Keratinocyte (primary cell): ENCODE measurements at regions not wholly inside any gene's neighbourhood (a gene's known extent, or its start where the extent isn't known, plus 50 kb on each side); places are given as distances from the start of the nearest gene placed in this dataset.

Source experiments
- CTCF ChIP-seq, 3 experiments: IDR thresholded peaks in 1 of 3; conservative IDR thresholded peaks in 1 of 3; optimal IDR thresholded peaks in 1 of 3; 2 replicates in 2 of 3; 3 replicates in 1 of 3; pipeline versions ENCODE3 to v1.5.1; 2011; ENCODE audit warnings: low read length in 3 of 3, mild to moderate bottlenecking in 3 of 3, moderate library complexity in 2 of 3, control low read depth in 1 of 3, inconsistent platforms in 1 of 3; ENCODE audit not compliant: insufficient read depth in 2 of 3; ENCODE audit errors: extremely low read depth in 1 of 3
- EZH2 ChIP-seq: IDR thresholded peaks from one replicate; pipeline ENCODE4 v1.6.1; 2012; ENCODE audit warnings: inconsistent platforms, mild to moderate bottlenecking, low read length, moderate library complexity

- TF ChIP-seq CTCF (optimal IDR thresholded peaks at IDR 0.05 in 1 of 3, IDR thresholded peaks at IDR 0.05 in 1 of 3, conservative IDR thresholded peaks at IDR 0.05 in 1 of 3; ENCODE audit: extremely low read depth in 1 of 3, insufficient read depth in 2 of 3, low read length in 3 of 3) (no peak), EZH2 (no peak)
These were observed 1193.7 kb downstream of the EFNB2 start for GRCh38 chr13:105341758-105342157.
